ENCODE measurements at regions not wholly inside any gene's neighbourhood (a gene's known extent, or its start where the extent isn't known, plus 50 kb on each side); places are given as distances from the start of the nearest gene placed in this dataset.

DNA sequence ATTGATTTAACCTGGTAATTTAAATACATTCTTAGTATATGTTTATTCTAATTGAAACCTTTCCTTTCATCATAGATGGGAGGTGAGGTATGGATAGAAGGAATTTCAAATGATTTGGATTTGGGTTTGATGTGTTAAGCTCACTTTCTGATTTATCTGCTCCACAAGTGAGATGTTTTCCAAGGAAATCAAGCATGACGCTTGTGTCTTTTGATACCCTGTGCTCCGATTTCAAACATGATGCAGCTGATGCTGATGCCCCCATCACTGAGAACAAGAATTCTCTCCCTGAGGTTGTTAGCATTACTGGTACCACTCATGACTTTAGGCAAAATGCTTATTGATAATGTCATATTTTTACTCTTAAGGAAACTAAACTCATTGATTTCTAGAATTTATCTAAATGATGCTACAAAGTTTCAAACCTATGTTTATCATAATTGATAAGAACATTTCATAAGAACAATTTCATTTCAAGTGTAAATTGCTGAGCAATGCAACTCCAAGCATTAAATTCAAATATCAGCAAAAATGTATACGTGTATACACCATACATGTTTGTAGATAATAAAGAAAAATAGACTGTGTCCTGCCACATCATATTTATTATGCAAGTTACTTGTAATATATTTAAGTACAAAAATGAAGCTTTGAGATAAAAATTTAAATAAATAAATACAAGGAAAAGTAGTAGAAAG, 75.5 kb upstream of the LRIG3 start:
- ChIA-PET RAD21 (ENCODE audit: low non-redundant PET in 1 of 2, low total read pairs in 2 of 2, uncharacterized antibody in 2 of 2, unreplicated experiment in 2 of 2) (no interaction called here), POLR2A (no interaction called here), CTCF (no interaction called here)
- Histone ChIP-seq H3K9me2 (ENCODE audit: insufficient read depth) (no peaks in the 10 kb centered on the region), H3K9me3 (ENCODE audit: control insufficient read depth in 1 of 2, insufficient read depth in 1 of 2, low read depth in 1 of 2, low read length in 2 of 2) (no peaks in the 10 kb centered on the region), H3K79me2 (ENCODE audit: insufficient read depth, low read length) (no peaks in the 10 kb centered on the region), H3K4me2 (ENCODE audit: low read length) (no peak overlapping the region), H3K9ac (ENCODE audit: low read length) (no peak overlapping the region), H3K36me3 (ENCODE audit: control insufficient read depth in 1 of 2, insufficient read depth in 2 of 2, low read length in 2 of 2) (no peaks in the 10 kb centered on the region), H4K20me1 (ENCODE audit: insufficient read depth) (no peaks in the 10 kb centered on the region), H3K27ac (ENCODE audit: low read depth, low read length) (no peak overlapping the region), H3K4me3 (replicated peaks in 1 of 2; ENCODE audit: low read depth in 1 of 2, low read length in 2 of 2) (no peak overlapping the region), H3K4me1 (ENCODE audit: control insufficient read depth in 1 of 2, insufficient read depth in 2 of 2, low read length in 2 of 2) (no peaks in the 10 kb centered on the region), H2AFZ (ENCODE audit: low read depth, low read length, poor library complexity, severe bottlenecking) (no peak overlapping the region), H3K27me3 (ENCODE audit: insufficient read depth, low read length) (no peaks in the 10 kb centered on the region)
- intact Hi-C loops (cut with micrococcal nuclease) = no loop called here
- TF ChIP-seq TCF7L2 (IDR thresholded peaks at IDR 0.05; ENCODE audit: borderline replicate concordance, extremely low read depth, insufficient read depth, insufficient read length) (no peak), REST (IDR thresholded peaks at IDR 0.05; ENCODE audit: low read depth) (no peak), YY1 (IDR thresholded peaks at IDR 0.05; ENCODE audit: extremely low read depth, insufficient replicate concordance, low read depth, low read length) (no peak), FOSL1 (IDR thresholded peaks at IDR 0.05; ENCODE audit: low read depth) (no peak), POLR2A (IDR thresholded peaks at IDR 0.05; ENCODE audit: borderline replicate concordance, extremely low read depth, insufficient read depth, insufficient read length) (no peak), EGR1 (IDR thresholded peaks at IDR 0.05; ENCODE audit: low read depth) (no peak), EZH2phosphoT487 (IDR thresholded peaks at IDR 0.05; ENCODE audit: borderline replicate concordance) (no peak), RAD21 (IDR thresholded peaks at IDR 0.05; ENCODE audit: low read depth) (no peak), ATF3 (IDR thresholded peaks at IDR 0.05) (no peak), ZFX (IDR thresholded peaks at IDR 0.05) (no peak), CBX3 (IDR thresholded peaks at IDR 0.05; ENCODE audit: low read depth) (no peak), ELF1 (IDR thresholded peaks at IDR 0.05; ENCODE audit: borderline replicate concordance, low read depth) (no peak), CEBPB (IDR thresholded peaks at IDR 0.05; ENCODE audit: low read depth) (no peak), SIN3A (IDR thresholded peaks at IDR 0.05; ENCODE audit: low read depth) (no peak), POLR2AphosphoS5 (IDR thresholded peaks at IDR 0.05; ENCODE audit: low read depth, low read length) (no peak), JUND (IDR thresholded peaks at IDR 0.05) (no peak), SRF (IDR thresholded peaks at IDR 0.05; ENCODE audit: low read depth) (no peak), ZNF274 (IDR thresholded peaks at IDR 0.05; ENCODE audit: low read depth, low read length) (no peak)
- TF ChIP-seq, protein P1, sequence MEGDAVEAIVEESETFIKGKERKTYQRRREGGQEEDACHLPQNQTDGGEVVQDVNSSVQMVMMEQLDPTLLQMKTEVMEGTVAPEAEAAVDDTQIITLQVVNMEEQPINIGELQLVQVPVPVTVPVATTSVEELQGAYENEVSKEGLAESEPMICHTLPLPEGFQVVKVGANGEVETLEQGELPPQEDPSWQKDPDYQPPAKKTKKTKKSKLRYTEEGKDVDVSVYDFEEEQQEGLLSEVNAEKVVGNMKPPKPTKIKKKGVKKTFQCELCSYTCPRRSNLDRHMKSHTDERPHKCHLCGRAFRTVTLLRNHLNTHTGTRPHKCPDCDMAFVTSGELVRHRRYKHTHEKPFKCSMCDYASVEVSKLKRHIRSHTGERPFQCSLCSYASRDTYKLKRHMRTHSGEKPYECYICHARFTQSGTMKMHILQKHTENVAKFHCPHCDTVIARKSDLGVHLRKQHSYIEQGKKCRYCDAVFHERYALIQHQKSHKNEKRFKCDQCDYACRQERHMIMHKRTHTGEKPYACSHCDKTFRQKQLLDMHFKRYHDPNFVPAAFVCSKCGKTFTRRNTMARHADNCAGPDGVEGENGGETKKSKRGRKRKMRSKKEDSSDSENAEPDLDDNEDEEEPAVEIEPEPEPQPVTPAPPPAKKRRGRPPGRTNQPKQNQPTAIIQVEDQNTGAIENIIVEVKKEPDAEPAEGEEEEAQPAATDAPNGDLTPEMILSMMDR (IDR thresholded peaks at IDR 0.05 in 2 of 3, conservative IDR thresholded peaks at IDR 0.05 in 1 of 3; ENCODE audit: borderline replicate concordance in 1 of 3, insufficient read depth in 1 of 3, low read depth in 2 of 3, low read length in 2 of 3) = no peak
- TF ChIP-seq, protein P2, sequence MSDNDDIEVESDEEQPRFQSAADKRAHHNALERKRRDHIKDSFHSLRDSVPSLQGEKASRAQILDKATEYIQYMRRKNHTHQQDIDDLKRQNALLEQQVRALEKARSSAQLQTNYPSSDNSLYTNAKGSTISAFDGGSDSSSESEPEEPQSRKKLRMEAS (IDR thresholded peaks at IDR 0.05) = no peak
- DNase-seq (ENCODE audit: low read depth, low spot score) (no peak), ATAC-seq (no peak)
- BruUV-seq (replicated peaks) = no TSS peak
